ENCODE measurements at regions not wholly inside any gene's neighbourhood (a gene's known extent, or its start where the extent isn't known, plus 50 kb on each side); places are given as distances from the start of the nearest gene placed in this dataset.
A peak's percentile ranks its signal among the peaks of the same experiment; 100 is the strongest.
"Not testable (repeated sequence)": the region's sequence is repeated elsewhere in the genome, so short reads cannot be mapped to it uniquely, and the experiment has no call there.

DNA sequence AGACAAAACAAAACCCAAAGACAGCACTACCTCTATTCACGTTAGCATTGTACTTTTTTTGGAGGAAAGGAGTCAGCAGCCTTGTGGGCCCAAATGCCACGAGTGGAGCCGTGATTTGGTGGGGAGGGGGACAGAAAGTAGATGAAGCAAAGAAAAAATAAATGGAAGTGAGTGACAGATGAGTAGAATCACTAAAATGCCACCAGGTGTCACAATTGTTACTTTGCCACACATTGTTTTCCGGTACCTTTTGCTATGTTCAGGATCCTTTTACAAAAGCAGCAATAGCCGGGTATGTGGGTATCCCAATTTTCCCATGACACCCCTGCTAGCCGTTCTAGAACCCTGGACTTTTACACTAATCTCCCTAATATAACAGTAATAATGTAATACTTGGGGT lies 85.0 kb upstream of the AK4 start:
- no peak for DNase-seq (ENCODE audit: low read depth)

DNA sequence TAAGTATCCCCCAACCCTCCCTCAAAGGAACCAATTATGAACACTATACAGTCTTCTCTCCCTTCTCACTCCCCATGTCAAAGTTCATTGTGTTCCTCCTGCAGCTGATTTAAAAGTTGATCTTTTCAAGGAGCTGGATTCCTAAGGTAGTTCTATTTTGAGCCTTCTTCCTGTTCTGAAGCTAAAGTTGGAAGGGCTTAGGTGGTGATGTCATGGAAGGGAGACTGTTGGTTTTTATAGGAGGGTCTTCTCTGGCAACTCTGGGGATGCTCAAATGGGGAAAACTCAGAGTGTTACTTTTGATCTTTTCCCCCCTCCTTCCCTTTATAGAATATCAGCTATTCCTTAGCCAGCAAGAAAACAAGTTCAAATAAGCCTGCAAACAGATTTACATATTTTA lies 83.0 kb upstream of the AK4 start:
- DNase-seq (ENCODE audit: low read depth), result no peak

DNA sequence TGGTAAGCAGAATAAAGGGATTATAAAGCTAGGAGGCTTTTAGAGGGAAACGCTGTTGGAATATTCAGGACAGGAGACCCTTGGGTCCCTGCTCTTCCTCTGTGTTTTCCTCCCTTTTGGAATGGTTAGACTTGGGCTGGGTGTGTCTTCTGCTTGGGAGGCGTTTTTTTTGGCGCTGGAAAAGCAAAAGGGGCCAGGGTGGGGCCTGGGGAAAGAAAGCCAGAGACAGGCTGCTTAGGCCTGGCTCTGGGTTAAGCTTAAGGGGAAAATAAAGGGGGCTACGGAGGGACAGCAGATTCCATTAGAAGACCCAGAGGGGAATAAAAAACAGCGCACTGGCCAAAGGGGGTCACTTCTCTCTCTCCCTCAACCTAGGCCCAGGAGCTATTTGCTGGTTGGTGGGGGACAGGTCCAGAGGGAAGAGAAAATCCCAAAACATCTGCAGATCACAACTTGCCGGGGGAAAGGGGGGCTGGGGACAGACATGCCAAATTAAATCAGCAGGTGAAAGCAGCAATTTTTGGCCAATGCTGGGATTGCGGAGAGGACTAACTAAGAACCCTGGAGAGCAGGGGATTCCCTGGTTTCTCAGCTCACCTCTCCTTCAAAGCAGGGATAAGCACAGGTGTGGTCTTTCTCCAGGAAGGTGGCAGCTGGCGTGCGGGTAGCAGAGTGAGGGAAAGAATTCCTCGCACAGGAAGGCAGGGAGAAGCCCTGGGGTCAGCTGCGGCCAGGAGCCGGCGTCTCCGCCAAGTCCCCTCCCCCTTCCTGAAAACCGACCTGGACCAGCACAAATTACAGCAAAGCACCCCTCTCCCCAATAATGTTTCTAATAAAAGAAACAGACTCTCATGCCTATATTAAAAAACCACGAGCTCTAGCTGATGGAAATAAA lies 82.2 kb upstream of the AK4 start:
- no peak for DNase-seq (ENCODE audit: low read depth)

DNA sequence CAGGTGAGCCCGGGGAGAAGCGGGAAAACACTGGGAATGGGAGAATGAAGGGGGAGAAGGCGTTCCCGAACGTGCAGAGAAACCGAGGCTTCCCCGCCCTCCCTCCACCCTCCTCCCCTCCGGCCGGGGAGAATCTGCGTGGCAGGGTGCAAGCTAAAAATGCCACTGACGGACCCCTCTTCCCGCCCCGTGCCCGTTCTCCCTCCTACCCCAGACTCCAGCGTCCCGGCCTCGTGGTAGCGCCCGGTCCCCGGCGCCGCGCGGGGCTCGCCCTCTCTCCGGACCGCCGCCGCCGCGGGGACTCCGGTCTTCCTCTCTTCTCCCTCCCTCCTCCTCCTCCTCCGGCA lies 81.6 kb upstream of the AK4 start:
- DNase-seq (ENCODE audit: low read depth), result no peak

DNA sequence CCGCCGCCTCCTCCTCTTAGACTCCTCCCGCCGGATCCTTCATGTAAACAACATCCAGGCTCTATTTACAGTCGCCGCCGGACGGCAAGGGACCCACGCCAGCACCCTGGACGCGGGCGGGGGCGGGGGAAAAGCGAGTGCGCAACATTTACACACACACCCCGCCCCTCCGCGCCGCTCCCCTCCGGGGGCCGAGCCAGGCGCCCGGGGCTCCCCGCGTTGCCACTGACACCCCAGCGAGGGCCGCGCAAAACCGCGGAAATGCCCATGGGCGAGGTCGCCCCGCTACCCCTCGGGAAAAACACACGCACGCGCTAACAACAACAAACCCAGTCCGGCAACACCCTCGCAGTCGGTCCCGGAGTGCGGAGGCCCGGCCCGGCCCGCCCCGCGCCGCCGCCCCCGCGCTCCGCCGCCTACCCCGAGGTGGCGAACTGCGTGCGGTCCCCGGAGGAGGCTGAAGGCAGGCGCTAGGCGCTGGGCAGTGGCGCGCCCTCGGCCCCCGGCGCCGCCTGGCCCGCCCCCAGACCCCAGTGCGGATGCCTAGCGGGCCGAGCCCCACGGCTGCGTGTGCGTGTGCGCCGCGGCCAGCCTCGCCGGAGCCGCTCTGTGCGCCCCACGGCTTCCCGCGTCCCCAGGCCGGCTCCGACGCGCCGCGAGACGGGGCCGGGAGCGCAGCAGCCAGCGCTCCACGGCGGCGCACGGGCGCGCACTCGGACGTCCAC lies 81.1 kb upstream of the AK4 start:
- DNase-seq (ENCODE audit: low read depth), result peak; percentile 49

DNA sequence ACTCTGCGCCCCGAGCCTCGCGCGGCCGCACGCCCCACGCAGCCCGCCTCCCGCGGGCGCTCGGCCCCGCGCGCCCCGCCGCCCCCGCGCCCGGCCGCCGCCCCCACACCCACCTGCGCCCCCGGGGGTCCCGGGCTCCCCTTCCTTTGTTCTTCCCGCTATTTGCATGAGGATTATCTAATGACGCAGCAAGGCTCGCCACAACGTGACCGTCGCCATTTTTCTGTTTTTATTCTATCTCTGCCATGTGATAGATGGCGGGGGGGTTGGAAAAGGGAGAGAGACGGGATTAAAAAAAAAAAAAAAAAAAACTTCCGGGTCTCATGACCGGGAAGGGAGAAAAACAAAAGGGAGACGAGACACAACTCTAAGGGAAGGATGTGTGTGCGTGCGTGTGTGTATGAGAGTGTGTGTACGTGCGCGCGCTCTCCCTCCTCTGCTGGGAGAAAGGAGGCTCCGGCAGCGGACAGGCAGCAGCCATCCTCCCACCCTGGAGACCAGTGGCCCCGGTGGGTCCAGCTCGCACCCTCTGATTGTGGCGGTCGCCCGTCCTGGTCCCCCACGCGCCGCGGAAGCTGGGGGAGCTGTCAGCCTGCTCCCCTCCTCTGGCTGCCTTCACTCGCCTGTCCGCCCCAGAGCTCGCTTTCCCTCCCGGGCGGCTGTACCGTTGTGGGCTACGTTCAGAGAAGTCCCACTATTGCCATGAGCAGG lies 80.4 kb upstream of the AK4 start:
- DNase-seq (ENCODE audit: low read depth), result no peak

DNA sequence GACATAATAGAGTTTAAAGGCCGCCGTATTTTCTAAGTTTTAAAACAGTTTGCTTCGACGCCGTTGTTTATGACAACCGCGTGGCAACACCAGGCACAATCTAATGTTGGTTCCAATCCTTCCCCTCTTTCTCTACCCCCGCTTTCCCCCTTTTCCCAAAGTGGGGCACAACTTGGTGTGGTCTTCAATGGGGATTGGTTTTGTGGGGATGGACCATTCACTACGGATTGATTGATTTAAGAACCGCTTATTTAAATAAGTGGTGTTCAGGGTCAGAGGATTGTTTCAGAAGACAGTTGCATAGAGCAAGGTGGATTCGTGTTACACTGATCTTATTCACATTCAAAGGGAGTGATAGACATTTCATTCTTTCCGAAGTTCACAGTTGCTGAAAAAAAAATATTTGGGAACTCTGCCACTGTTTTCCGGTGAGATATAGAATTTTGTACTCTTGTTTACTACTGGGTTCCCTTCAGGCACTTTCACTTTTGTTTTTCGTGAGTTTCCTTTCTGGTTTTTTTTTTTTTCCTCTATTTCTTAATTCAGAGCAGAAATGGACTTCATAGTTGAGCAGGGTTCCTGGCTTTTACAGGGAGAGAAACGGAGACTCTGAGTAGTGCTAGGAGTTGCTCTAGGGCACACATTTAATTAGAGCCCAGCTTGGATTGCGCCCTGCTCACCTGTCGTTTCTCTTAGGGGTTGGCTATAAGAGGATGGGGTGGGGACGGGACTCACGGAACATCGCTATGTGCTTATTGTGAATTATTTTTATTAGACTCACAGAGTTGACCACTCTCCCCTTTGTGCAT lies 79.6 kb upstream of the AK4 start:
- no peak for DNase-seq (ENCODE audit: low read depth)

DNA sequence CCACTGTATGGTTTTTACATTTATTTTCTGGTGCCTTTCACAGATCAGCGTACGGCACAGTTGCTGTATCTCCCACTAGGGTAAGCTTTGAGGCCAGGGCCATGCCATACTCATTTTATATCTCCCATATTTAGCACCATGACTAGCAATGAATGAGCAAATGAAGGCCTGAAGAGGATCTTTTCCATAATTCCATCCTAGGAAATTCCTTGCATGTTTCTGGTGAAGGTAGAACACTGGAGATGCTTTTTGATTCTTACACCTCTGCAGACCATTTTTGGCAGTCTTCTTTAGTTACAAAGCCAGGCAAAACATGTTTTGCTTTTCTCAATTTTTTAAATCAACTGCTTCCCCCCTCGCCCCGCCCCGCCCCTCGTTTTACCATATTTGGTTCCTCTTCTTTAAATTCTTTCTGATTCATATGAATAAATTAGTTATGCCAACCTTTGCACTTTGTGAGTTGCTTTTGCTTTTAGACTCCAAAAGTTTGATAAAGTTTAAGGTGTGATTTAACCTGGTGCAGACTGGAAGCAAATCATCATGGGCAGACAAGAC lies 78.9 kb upstream of the AK4 start:
- DNase-seq (ENCODE audit: low read depth), result no peak

DNA sequence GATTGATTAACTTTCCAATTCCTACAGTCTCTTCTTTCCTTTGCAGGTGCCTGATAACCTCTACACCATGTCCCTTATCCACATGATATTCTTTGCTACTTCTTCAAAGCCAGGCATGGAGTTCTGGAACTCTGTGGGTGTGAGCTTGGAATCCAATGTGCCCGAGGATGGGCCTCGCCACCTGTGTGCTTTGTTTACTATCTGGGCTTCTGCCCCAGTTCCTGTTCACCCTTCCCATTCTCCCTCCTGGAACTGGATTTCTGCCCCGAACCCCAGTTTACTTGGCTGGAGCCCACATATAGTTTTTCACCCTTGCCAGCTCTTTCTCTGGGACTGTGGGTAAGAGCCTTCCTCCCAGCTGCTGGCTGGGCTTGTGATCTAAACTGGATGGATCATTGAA lies 75.2 kb upstream of the AK4 start:
- no peak for DNase-seq (ENCODE audit: low read depth)

DNA sequence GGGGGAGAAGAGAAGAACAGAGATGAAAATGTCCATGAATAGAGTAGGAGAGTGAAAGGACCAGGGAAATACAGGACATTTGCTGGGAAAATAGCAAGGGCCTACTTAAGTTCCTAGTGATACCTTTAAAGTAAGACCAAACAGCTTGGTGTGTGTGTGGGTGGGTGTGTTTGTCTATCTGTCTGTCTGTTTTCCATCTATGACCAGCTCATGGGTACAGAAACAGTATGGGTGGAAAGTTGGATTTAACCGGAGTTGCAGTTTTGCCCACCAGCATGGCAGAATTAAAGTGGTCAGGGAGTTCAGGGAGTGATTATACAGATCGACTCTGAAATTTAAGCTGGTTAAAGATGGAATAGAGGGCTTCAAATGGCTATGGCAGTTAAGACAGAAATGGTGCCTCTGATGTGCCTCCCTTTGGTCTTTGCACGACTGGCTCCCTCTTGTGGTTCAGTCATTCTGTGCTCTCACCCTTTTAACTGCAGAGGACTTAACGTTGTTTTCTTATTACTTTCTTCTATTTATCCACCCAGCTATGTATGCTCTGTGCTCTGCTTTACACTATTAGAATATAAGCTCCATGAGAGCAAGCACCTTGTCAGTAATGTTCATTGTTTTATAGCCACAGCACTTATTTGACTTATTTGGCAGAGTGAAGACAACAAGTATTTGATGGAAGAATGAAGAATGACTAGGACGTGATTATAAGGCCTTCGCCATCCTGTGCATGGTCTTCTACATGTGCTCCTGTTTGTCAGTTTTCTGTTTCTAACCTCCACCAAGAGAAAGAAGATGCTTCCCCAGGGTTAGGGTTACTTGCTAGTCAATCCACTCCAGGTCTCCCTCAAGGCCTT lies 72.7 kb upstream of the AK4 start:
- DNase-seq (ENCODE audit: low read depth), result no peak

DNA sequence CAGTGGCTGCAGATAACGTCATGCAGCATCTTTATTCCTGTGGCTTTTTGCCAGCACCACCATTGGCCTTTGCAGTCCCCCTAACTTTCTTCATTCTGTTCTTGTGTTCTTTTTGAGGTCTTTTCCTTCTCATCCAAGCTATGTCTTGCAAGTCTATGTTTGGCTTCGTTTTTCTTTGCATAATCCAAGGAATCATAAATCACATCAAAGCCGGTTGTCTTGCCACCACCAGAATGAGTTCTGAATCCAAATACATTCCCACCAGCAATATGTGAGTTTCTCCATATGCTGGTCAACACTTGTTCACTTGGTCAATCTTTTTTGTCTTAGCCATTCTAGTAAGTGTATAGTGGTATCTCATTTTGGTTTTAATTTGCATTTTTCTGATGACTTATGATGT lies 70.6 kb upstream of the AK4 start:
- no peak for DNase-seq (ENCODE audit: low read depth)

DNA sequence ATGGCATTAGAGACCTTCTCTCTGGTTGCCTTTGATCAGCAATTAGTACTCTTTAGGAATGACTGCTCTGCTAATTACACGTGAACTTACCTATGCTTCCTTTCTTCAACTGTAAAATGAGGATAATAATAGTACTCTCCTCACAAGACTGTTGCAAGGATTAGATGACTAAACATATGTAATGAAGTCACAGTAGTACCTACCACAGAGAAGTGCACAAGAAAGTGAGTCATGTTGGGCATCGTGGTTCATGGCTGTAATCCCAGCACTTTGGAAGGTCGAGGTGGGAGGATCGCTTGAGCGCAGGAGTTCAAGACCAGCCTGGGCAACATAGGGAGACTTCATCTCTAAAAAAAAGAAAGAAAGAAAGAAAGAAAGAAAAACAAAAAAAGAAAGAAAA lies 68.1 kb upstream of the AK4 start:
- DNase-seq (ENCODE audit: low read depth), result no peak

DNA sequence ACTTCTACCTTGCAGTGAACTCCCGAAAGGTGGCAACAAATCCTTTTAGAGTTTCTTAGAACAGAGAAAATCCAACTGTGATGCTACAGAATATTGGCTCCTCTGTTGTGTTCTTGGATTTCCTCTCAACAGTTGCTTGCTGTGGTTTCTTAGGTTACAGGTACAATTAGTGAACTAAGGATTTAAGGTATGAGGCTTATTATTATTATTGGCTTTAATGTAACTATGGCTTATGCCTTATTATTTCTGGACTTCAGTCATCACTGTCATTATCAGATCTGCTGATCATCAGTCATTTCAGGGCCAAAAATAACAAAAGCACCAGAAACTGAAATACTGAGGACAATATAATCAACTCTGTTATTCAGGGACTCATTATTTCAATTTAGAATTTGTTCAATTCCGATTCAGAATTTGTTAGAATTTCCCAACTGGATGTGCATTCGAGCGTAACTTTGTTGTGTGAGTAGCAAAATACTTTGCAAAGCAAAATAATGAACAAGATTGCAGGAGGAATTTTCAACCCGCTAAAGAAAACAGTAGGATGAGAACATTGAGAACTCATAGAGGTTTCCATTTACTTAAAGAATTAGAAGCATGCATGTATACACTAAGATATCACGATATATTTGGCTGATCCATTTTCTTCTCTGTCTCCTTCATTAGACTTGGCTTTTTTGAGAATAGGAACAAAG lies 65.5 kb upstream of the AK4 start:
- no peak for DNase-seq (ENCODE audit: low read depth)

DNA sequence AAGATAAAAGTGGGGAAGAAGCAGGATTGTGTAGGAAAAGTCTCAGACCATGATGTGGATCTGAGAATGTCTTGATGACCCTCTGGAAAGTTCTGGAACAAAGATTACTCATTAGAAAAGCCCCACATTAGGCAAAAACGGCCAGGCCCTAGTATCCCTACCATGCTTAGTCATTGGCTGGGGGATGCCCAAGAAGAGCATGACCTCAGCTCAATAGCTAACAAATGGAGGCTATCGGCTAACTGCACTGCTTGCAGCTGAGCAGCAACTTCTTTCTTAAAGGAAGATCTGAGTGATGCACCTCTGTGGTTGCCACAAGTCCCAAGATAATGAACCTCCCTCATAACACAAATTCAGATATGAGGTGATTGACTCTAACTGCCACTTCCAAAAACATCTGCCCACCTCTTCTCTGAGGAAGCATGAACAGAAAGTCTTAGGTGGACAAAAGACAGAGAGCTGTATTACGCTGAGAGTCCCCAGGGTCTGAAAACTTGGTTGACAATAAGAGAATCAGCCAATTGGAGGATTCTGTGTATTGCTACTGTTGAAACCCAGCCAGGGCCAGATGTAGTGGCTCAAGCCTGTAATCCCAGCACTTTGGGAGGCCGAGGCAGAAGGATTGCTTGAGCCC lies 64.6 kb upstream of the AK4 start:
- no peak for DNase-seq (ENCODE audit: low read depth)

DNA sequence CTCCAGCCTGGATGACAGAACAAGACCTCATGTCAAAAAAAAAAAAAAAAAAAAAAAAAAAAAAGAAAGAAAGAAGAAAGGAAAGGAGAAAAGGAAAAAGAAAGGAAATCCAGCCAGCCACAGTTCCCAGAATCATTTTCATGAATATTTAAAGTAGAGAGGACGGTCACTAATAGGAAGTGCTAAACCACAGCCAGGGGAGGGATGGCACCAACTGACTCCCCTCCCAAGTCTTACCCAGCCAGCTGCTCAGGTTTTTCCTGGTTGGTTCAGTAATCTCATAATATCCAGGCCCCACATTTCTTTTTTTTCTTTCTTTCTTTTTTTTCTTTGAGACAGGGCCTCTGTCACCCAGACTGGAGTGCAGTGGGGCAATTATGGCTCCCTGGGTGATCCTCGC lies 63.9 kb upstream of the AK4 start:
- DNase-seq (ENCODE audit: low read depth), result no peak

DNA sequence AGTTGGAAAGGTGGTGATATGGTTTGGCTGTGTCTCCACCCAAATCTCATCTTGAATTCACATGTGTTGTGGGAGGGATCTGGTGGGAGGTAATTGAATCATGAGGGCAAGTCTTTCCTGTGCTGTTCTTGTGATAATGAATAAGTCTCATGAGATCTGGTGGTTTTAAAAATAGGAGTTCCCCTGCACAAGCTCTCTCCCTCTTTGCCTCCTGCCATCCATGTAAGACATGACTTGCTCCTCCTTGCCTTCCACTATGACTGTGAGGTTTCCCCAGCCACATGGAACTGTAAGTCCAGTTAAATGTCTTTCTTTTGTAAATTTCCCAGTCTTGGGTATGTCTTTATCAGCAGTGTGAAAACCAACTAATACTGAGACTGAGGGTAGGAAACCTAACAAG lies 60.5 kb upstream of the AK4 start:
- DNase-seq (ENCODE audit: low read depth), result not testable (repeated sequence)

DNA sequence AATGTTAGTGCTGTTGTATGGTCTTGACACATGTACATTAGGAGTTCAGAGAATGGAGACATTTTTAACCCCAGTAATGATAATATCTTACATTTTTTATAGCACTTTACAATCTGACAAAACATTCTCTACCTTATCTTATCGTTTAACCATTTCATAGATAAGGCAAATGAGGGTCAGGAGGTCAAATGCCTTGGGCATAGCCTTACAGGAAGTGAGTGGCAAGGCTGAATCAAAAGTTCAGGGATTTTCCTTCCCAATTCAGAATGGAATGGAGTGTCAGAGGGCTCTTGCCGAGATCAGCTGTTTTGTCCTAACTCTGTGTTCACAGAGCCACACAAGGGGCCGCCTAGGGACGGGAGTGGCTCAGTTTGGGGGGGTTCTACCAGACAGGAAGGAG lies 57.6 kb upstream of the AK4 start:
- no peak for DNase-seq (ENCODE audit: low read depth)

DNA sequence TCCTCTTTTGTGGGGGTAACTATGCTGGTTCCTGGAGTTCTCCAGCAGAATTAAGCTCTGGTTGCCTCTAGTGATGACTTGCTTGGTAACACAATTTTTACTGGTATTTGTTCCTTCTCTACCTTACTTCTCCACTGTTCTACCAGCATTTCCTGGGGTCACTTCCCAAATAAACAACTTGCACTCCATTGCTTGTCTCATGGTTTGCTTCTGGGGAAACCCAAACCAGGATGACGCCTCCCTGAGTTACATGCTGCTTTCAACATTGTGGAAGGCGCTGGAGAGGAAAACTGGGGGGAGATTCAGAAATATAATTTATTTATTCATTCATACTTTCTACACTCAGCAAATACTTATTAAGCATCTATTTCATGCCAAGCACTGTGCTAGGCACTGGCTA lies 55.3 kb upstream of the AK4 start:
- DNase-seq (ENCODE audit: low read depth), result no peak

DNA sequence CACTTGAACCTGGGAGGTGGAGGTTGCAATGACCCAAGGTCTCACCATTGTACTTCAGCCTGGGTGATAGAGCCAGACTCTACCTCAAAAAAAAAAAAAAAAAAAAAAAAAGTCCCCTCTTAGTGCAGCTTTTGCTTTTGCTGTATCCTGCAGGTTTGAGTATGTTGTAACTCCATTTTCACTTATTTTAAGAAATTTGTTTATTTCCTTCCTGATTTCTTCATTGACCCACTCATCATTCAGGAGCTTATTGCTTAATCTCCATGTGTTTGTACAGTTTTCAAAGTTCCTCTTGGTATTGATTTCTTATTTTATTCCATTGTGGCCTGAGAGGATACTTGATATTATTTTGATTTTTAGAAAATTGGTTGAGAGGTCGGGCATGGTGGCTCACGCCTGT lies 50.9 kb upstream of the AK4 start:
- DNase-seq (ENCODE audit: low read depth), result no peak

All from GM04504 (cell line).